ENCODE measurements at regions not wholly inside any gene's neighbourhood (a gene's known extent, or its start where the extent isn't known, plus 50 kb on each side); places are given as distances from the start of the nearest gene placed in this dataset.

- dilution Hi-C loops (cut with MboI; ENCODE audit: extremely low pct_ligation_motif_present, low sequenced_read_pairs) (no loop called here), intact Hi-C loops (cut with micrococcal nuclease) (no loop called here)
- H3K4me2 ChIP-seq (ENCODE audit: insufficient read depth, low read length): no peak overlapping the region
- no peaks in the 10 kb centered on the region for H4K20me1 ChIP-seq (replicated peaks; ENCODE audit: control insufficient read depth, extremely low read depth, insufficient read depth, low read length)
- H3K9ac ChIP-seq (replicated peaks; ENCODE audit: extremely low read depth, insufficient read depth, low read length): no peak overlapping the region
- H3K27me3 ChIP-seq (ENCODE audit: control insufficient read depth in 2 of 2, insufficient read depth in 2 of 2, low read length in 2 of 2): peaks cover 7 to 8% of the 10 kb centered on the region in 2 experiments
- no peaks in the 10 kb centered on the region for H3K79me2 ChIP-seq (ENCODE audit: control insufficient read depth, insufficient read depth, low read length)
- no peaks in the 10 kb centered on the region for H3K9me3 ChIP-seq (replicated peaks; ENCODE audit: control insufficient read depth, insufficient read depth, low read length)
- no peak for TF ChIP-seq POLR2AphosphoS5 (IDR thresholded peaks at IDR 0.05; ENCODE audit: insufficient read depth, low read depth, low read length)
- TF ChIP-seq POLR2A (IDR thresholded peaks at IDR 0.05; ENCODE audit: low read depth, low read length): no peak
- TF ChIP-seq GATA2 (IDR thresholded peaks at IDR 0.05; ENCODE audit: insufficient read depth, insufficient read length, low read depth, low read length): no peak
- no peak for TF ChIP-seq FOS (IDR thresholded peaks at IDR 0.05; ENCODE audit: borderline replicate concordance, insufficient read depth, low read length)
- no peak for TF ChIP-seq JUN (IDR thresholded peaks at IDR 0.05; ENCODE audit: borderline replicate concordance, insufficient read depth, insufficient read length, low read depth)
- no peak for TF ChIP-seq MYC (IDR thresholded peaks at IDR 0.05; ENCODE audit: low read depth, low read length)
- TF ChIP-seq, protein P1, sequence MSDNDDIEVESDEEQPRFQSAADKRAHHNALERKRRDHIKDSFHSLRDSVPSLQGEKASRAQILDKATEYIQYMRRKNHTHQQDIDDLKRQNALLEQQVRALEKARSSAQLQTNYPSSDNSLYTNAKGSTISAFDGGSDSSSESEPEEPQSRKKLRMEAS (IDR thresholded peaks at IDR 0.05; ENCODE audit: insufficient read depth, insufficient read length): no peak
- TF ChIP-seq EZH2 (IDR thresholded peaks at IDR 0.05; ENCODE audit: borderline replicate concordance, low read depth, low read length, severe bottlenecking): no peak
- TF ChIP-seq, protein P2, sequence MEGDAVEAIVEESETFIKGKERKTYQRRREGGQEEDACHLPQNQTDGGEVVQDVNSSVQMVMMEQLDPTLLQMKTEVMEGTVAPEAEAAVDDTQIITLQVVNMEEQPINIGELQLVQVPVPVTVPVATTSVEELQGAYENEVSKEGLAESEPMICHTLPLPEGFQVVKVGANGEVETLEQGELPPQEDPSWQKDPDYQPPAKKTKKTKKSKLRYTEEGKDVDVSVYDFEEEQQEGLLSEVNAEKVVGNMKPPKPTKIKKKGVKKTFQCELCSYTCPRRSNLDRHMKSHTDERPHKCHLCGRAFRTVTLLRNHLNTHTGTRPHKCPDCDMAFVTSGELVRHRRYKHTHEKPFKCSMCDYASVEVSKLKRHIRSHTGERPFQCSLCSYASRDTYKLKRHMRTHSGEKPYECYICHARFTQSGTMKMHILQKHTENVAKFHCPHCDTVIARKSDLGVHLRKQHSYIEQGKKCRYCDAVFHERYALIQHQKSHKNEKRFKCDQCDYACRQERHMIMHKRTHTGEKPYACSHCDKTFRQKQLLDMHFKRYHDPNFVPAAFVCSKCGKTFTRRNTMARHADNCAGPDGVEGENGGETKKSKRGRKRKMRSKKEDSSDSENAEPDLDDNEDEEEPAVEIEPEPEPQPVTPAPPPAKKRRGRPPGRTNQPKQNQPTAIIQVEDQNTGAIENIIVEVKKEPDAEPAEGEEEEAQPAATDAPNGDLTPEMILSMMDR (IDR thresholded peaks at IDR 0.05; ENCODE audit: extremely low read depth in 1 of 2, insufficient read depth in 1 of 2, low read depth in 1 of 2, low read length in 2 of 2): no peak
- no peak overlapping the region for H2AFZ ChIP-seq (ENCODE audit: low read depth, low read length)
- ChIA-PET POLR2A (no interaction called here), CTCF (interaction anchor here (2.2 kb wide), 1 partner anchor 340 kb away, joined by 8 read pairs; no protein-coding TSS in a partner anchor)
- no peaks in the 10 kb centered on the region for H3K9me1 ChIP-seq (replicated peaks; ENCODE audit: control insufficient read depth, extremely low read depth, insufficient read depth, low read length)
- no peak for DNase-seq (ENCODE audit: low read depth, low spot score)
- H3K36me3 ChIP-seq (ENCODE audit: control insufficient read depth in 2 of 2, extremely low read depth in 1 of 2, insufficient read depth in 2 of 2, low read length in 2 of 2): no peaks in the 10 kb centered on the region
- BruUV-seq (replicated peaks): no TSS peak
- H3K4me3 ChIP-seq (replicated peaks in 1 of 3; ENCODE audit: insufficient read depth in 1 of 3, low read depth in 1 of 3, low read length in 3 of 3): no peak overlapping the region
- H3K4me1 ChIP-seq (ENCODE audit: control insufficient read depth, extremely low read depth, insufficient read depth, low read length): no peaks in the 10 kb centered on the region
- FAIRE-seq: no peak
- H3K27ac ChIP-seq (ENCODE audit: insufficient read depth, low read depth, low read length): no peak overlapping the region
Measured at GRCh38 chr11:45431046-45432018, 145.2 kb upstream of the SYT13 start.

Data from endothelial cell of umbilical vein (primary cell).